HG03469 (cell line): ENCODE measurements at regions not wholly inside any gene's neighbourhood (a gene's known extent, or its start where the extent isn't known, plus 50 kb on each side); places are given as distances from the start of the nearest gene placed in this dataset.

Experiments
- ATAC-seq: cut with Tn5 transposase; IDR thresholded peaks from one replicate; pipeline ENCODE4 v1.9.1; 2021; ENCODE audit warnings: mild to moderate bottlenecking, moderate library complexity, moderate number of reproducible peaks; ENCODE audit not compliant: unreplicated experiment

GRCh38 chr13:73599232-73600128 is 534.7 kb downstream of the KLF12 start:
- no peak for ATAC-seq

- ATAC-seq: no peak
These were observed 536.0 kb downstream of the KLF12 start for GRCh38 chr13:73598020-73598712.

GRCh38 chr13:73596382-73596781 is 537.6 kb downstream of the KLF5 start:
- ATAC-seq: no peak

- no peak for ATAC-seq
These were observed 534.5 kb downstream of the KLF5 start for GRCh38 chr13:73593199-73593765.

- no peak for ATAC-seq
These were observed 533.1 kb downstream of the KLF5 start for GRCh38 chr13:73591861-73592260.

GRCh38 chr13:73590795-73591194 is 532.0 kb downstream of the KLF5 start:
- ATAC-seq: no peak

- no peak for ATAC-seq
These were observed 526.4 kb downstream of the KLF5 start for GRCh38 chr13:73585236-73585635.

GRCh38 chr13:73583331-73583730 is 524.5 kb downstream of the KLF5 start:
- ATAC-seq: no peak

GRCh38 chr13:73580513-73581267 is 521.9 kb downstream of the KLF5 start:
- no peak for ATAC-seq

- ATAC-seq: no peak
These were observed 520.9 kb downstream of the KLF5 start for GRCh38 chr13:73579574-73580274.

GRCh38 chr13:73578251-73578875 is 519.6 kb downstream of the KLF5 start:
- ATAC-seq: no peak

- ATAC-seq: no peak
These were observed 517.5 kb downstream of the KLF5 start for GRCh38 chr13:73576291-73576690.

- ATAC-seq: no peak
These were observed 514.0 kb downstream of the KLF5 start for GRCh38 chr13:73572824-73573223.

GRCh38 chr13:73571376-73571775 is 512.6 kb downstream of the KLF5 start:
- no peak for ATAC-seq

GRCh38 chr13:73556902-73557301 is 498.1 kb downstream of the KLF5 start:
- no peak for ATAC-seq

- no peak for ATAC-seq
These were observed 497.3 kb downstream of the KLF5 start for GRCh38 chr13:73556128-73556527.

- ATAC-seq: no peak
These were observed 492.9 kb downstream of the KLF5 start for GRCh38 chr13:73551736-73552135.

- no peak for ATAC-seq
These were observed 490.9 kb downstream of the KLF5 start for GRCh38 chr13:73549717-73550116.

GRCh38 chr13:73548449-73548848 is 489.6 kb downstream of the KLF5 start:
- no peak for ATAC-seq

- ATAC-seq: no peak
These were observed 488.4 kb downstream of the KLF5 start for GRCh38 chr13:73547239-73547638.
